SK-N-MC (cell line): ENCODE measurements at regions not wholly inside any gene's neighbourhood (a gene's known extent, or its start where the extent isn't known, plus 50 kb on each side); places are given as distances from the start of the nearest gene placed in this dataset.

Source experiments
- EZH2 ChIP-seq: fragments of 200-600 bp; sonication (generic); IDR thresholded peaks from one replicate; pipeline ENCODE4 v1.6.1; 2017; ENCODE audit warnings: antibody characterized with exemption
- FOXP2 ChIP-seq: optimal IDR thresholded peaks from 2 replicates; pipeline ENCODE3; 2011; ENCODE audit warnings: mild to moderate bottlenecking, moderate library complexity; ENCODE audit not compliant: insufficient read depth; ENCODE audit errors: extremely low read length, control extremely low read depth
- POLR2AphosphoS5 ChIP-seq: IDR thresholded peaks from 2 replicates; pipeline ENCODE4 v1.6.1; 2012; ENCODE audit warnings: mild to moderate bottlenecking, low read depth, low read length, borderline replicate concordance

DNA sequence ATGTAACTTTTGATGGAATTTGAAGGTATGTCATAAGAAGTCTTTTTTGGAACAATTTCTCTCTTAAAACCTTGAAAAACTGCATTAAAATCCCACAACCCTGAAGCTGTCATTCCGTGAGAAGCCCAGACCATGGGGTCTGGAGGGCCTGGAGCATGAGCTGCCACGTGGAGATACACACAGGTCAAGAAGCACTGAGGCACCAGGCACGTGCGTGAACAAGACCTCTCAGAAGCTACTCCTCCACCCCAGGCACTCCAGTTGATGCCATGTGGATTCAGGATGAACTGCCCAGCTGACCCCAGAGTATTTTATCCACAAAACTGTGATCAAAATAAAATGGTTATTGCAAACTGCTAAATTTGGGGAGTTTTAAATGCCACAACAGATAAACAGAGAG lies 227.5 kb upstream of the BRINP1 start:
- no peak for TF ChIP-seq POLR2AphosphoS5
- TF ChIP-seq EZH2: no peak
- TF ChIP-seq FOXP2: no peak
